Medulla oblongata (tissue), 1 donor: ENCODE measurements at regions not wholly inside any gene's neighbourhood (a gene's known extent, or its start where the extent isn't known, plus 50 kb on each side); places are given as distances from the start of the nearest gene placed in this dataset.

Source experiments
- DNase-seq: peaks from one replicate; pipeline ENCODE4 v3.0.0-alpha.2; 2015; ENCODE audit errors: extremely low spot score

DNA sequence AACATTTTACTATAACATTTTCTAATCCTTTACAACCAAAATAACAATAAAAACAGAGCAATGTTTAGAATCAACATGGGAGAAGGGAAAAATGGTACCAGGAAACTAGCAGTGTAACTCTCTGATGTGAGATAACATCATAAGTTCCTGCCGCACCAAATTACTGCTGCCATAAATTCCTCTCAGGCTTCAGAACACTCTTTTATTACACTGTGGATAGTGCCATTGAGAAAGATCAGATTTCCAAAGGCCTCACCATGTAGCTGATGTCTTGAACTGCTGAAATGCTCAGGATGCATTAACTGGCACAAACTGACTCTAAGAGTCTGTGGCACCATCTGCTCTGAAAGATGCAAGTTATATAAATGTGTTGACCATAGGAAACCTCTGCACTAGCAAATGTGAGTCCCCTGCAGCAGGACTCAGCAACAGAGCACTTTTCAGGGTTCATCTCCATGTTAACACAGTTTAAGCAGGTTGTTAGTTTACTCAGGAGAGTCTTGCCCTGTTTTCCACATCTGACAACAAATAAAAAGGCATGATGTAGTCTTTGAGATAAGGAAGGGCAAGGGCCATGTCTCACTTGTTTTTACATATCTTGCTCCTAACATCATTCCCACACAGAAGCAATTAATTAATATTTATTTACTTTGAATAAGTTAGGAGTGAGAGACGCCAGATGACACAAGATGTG lies 218.1 kb downstream of the CETN3 start:
- no peak for DNase-seq

DNA sequence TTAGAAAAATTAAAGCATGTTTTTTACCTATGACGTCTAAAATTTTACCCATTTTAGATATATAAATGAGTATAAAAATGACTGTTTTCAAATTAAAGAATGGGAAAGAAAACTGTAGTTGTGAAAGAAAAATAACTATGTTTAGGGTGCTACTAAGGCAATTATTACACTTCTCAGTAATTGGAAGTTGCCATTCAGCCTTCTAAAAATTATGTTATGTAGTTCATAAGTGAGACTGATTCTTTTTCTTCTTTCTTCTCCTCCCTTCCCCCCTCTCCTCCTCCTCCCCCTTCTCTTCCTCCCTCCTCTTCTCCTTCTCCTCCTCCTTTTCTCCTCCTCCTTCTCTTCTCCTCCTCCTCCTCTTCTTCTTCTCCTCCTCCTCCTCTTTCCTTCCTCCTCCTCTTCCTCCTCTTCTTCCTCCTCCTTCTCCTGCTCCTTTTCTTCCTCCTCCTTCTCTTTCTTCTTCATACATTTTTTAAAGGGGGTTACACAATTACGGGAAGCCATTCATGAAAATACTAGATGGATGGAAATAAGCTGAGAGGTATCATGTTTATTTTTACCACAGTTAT lies 223.6 kb downstream of the CETN3 start:
- DNase-seq, result no peak

DNA sequence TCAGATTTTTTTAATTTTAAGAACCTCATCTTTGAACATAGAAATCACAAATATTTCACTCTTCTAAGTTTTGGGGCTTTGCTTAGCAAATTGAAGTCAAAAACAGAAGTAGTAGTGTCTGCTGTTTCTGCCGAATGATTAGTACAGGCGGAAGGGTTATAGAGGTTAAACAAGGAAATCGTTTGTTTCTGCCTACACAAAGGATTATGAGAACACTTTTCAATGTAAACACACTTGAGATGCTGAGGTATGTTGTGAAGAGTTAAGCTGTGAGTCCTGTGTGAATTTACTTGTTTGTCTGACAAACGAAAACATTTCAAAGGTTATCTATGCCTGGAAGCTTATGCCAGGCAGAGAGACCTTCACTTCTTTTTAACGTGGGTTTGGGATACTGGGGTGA lies 224.8 kb downstream of the CETN3 start:
- peak; percentile 27 for DNase-seq

DNA sequence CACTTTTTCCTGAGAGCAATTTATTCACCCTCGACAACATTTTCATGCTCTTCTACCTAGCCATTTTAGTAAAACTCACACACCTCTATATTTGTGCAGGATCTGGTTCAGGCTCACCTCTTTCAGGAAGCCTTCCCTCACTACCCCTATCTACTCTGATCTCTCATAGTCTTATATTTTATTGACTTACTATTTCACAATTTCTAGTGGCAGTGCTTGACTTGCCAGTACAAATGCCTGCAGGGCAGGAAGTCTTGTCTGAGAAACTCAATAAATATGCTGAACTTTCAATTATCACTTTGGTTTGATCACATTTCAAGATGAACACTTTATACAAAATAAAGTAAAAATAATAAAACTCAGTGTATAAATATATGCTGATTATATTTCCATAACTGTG lies 226.8 kb downstream of the CETN3 start:
- no peak for DNase-seq

DNA sequence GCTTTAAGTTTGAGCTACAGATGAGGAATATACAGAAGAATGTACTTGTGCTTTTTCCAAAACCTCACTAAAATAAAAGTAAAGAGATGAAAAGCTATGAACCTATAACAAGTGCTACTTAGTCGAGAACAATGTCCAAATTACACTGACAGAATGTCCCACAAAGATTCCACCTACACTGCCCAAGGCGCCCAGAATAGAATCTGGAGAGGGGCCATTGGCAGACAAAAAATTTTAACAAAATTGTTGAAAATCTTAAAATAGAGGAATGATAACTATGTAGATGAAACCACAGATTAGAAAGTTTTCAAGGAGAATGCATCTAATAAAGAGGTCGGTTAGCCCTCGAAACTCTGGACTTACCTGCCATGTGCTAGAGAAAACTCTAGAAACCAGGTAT lies 235.3 kb downstream of the CETN3 start:
- no peak for DNase-seq

DNA sequence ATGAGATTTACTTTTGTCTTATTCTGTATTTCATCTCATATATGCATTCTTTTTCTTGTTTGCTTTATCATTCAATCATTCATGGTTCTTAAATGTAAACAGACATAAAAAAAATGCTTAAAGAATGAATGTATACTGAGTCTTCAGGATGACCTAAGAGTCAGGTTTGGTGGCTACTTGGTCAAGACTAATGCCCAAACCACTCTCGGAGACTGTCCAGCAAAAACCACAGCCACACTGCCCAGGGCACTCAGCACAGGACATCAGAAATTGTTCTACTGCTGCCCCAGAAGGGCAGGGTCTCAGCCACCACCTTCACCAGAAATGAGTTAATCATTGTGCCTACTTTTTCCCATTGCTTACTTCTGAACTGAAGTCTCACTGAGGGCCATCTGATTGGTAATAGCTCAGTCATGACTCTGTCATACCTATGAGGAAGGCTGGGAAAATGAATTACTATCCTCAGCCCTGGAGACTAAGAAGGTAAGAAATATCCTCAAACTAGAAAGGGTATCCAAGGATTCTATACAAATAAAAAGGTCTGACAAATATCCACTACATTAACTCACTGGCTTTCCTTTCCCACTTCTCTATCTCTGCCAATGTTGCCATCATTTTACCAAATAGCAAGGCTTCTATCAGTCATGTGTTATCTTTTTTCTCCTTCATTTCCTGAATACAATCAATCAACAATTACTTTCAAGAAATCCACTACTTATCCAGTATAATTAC lies 236.1 kb downstream of the CETN3 start:
- DNase-seq, result no peak

DNA sequence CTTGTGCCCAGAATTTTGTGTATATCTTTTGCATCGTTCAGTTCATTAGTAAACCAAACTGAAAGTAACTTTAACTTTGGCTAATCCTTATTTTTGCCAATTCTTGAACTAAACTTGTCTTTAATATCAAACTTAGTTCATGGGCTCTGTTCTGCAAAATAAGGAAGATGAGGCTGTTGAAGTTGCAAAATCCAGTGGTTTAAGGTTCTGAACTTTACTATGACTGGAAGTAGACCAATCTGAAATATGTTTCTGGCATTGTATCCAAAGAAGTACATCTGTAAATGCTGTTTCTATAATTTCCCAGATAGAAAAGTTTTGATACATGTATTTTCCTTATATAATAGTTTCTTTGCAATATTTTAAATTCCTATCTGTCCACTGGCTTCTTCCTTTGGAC lies 238.1 kb downstream of the CETN3 start:
- DNase-seq, result no peak

DNA sequence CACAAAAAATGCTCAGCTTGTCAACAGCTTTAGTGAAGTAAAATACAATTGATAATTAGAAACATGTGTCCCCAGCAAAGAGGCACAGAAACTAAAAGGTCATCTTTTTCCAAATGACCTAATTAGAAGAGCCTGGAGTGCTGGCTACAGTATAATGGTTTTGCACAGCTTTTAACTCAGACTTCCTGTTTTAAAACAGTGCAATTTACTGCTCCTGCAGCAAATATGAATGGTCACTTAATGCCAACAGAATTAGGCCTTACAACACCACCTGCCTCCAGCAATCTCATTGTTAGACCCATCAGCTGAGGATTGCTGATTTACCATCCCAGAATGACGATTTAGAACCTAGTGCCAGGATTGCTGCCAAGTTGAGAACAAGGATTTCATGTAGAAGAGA lies 239.3 kb downstream of the CETN3 start:
- no peak for DNase-seq

DNA sequence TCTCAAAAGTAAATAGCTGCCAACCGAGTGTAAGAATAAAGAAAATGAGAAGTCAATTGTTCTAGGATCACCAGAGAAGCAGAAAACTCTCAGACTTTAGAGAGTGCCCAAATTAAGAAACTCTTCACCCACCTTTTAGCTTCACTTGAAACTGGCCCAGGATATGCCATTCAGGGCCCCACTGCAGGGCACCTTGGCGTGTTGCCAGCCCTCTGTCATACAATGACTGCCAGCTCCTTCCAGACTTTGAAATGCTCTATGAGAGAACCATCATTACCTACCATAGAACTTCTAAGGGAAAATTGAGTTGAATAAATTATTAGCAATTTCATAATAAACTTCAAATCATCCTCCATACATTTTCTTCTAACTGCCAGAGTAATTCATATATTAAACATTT lies 240.5 kb downstream of the CETN3 start:
- DNase-seq, result no peak

DNA sequence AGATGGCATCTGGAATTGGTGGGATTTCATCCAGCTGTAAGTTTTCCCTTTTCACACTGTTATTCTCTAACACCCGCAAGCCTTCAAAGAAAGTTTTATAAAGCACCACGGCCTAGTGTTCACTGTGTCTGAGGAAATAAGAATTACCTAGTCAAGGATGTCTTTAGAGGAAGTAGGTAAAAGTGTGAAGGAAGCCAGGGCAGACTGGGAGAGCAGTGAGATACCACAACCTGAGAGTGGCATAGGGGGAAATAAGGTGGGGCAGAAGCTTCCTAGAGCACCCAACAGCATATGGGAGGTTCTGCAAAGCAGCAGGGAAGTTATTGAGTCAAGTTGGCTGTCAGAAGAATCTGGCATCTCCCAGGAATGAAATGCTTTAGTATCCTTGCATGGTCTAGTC lies 241.2 kb downstream of the CETN3 start:
- no peak for DNase-seq

DNA sequence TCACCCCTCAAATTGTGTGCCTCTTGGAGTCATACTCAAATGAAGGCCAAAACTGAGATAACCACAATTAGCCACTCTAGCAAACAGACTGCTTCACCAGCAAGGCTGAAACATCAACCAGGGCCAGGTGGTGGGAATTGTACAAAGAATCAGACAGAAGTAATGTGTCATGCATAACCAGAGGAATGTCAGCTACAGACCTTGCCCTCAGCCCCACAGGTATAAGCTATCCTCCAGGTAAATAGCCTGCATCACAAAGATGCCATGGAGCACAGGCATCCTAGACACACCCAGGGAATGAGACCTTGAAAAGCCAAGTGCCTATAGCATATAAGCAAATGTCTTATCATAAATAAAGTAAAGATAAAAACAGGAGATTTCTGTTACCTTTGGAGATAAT lies 242.7 kb downstream of the CETN3 start:
- no peak for DNase-seq

DNA sequence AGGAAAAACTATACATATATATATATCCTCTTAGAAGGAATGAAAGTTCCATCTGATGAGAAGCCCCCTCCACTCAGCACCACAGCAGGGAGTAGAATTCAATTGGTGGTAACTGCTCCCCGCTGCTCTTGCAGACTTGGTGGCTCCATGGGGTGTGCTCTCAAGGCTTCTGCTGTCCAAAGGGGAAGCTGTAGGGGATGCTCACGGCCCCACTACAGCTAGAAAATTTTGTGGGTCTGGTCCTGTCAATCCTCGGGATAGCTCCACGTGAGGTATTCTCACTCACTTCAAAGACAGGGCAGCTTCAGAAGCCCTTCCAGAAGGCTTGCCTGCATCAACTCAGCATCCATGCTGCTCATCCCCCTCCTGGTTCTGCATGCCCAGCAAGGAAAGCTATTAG lies 247.2 kb downstream of the CETN3 start:
- no peak for DNase-seq

DNA sequence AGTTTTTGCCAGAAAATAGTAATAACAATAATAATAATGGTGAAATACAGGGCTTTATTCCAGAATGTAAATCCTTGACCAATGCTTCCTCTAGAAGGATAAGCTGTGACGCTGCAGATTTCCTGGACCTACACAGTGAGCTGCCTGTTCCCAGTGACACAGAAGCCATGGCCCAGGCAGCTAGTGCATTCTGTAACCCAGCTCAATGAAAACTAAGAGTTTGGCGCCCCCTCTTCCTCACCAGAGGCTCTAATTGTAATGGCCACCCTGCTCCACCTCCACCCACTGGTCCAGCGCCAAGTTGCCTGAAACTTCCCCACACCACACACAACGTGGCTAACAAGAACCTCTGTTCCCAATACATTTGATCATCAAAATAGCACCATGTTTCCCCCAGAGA lies 248.1 kb downstream of the CETN3 start:
- DNase-seq, result peak; percentile 22

DNA sequence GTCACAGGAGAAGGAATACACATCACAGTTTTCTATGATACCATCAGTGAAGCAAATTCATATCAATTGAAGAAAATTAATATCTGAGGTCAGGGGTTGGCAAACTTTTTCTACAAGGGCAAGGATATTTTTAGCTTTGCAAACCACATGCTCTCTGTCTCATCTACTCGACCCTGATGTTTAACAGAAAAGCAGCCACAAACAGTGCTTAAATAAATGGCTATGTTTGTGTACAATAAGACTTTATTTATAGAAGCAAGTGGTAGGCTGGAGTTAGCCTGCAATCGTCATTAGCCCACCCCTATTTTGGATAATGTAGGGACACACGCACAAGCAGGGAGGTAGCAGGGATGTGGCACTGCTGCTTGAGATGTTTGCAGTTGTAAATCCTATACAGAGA lies 251.4 kb downstream of the CETN3 start:
- DNase-seq, result no peak

DNA sequence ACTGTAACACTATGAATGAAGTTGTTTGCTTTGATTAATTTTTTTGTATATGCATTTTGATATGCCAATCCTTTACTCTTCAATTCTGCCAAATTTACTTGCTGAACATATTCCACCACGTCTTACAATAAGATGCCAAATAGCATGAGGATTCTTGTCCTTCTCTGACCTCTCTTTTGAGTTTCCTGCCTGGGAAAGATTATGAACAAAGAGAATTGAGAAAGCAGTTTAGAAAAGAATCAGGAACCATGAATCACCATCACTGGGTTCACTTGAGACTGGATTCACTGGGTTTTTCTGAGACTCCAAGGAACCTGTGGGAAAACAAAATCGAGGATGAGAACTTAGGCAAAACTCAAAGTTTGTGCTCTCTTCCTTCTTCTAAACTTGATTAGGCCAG lies 256.5 kb downstream of the CETN3 start:
- DNase-seq, result no peak

DNA sequence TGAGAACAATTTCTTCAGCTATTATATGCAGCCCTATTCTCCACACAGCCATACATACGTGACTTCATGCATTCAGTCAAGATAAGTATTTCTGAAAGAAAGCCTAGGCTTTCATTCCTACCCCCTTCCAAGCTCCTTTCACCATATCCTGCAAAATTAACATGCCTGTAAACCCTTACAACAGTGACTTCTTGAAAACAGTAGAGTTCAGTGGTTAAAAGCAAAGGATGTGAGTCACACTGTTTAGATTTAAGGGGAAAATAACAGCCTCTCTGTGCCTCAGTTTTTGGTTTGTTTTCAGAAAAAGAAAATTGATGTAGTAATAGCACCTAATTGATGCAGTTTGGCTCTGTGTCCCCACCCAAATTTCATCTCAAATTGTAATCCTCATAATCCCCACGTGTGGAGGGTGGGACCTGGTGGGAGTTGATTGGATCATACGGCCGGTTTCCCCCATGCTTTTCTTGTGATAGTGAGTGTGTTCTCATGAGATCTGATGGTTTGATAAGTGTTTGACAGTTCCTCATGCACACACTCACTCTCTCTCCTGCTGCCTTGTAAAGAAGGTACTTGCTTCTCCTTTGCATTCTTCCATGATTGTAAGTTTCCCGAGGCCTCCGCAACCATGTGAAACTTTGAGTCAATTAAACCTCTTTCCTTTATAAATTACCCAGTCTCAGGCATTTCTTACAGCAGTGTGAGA lies 264.8 kb downstream of the CETN3 start:
- no peak for DNase-seq

DNA sequence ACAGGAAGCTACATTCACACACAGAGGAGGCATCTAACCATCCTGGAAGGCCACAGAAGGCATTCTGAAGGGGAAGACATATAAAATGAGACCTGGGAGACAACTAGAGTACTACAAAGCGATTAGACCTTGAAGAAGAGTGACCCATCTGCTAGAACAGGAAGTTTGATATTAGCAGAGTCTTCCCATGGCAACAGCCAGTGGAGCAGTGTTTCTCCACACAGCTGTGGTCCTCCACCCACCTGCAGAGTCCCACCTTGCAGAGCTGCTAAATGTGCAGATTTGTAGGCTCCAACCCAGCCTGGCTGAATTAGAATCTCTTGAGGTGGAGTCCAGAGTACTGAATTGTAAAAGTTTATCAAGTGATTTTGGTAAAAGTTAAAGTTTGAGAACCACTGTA lies 267.0 kb downstream of the CETN3 start:
- DNase-seq, result no peak

DNA sequence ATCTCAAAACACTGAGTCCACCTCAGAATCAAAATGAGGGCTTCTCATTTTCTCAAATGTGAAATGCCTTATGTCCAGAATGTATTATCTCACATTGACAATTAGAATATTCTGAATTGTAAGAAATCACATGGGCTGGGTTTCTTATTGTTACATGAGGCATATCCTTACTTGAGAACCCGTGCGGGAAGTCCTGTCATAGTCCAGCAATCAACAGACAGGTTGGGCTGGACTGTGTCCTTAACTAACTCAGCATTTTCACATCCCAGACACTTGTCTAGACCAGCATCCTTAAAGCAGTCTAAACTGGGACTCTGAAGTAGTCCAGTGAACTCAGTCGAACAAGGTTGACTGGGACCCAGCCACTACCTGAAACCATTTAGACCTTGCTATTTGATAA lies 267.6 kb downstream of the CETN3 start:
- DNase-seq, result no peak

DNA sequence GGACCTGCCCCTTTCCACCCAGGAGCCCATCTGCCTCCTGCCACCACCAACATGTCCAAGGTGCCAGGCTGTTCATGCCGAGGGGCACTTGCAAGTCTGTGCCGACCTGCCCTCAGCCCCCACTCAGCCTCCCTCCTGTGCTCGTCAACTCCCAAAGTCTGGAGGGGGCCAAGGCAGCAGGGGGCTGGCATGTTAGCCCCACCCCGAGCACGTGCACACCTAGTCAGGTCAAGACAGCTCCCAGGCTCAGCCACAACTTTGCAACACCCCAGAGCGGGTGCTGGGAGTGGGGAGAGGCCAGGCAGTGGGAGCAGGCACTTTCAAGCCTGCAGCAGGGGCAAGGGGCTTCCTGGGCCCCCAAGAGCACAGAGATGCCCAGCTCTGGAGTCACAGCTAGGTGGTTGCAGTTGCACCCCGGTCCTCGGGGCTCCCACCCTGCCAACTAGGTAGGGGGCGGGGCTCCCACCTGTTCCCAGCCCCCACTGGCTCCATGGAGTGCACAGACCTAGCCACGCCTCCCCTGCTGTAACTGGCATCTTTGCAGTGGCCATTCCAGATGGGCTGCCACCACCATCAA lies 272.5 kb downstream of the CETN3 start:
- no peak for DNase-seq

DNA sequence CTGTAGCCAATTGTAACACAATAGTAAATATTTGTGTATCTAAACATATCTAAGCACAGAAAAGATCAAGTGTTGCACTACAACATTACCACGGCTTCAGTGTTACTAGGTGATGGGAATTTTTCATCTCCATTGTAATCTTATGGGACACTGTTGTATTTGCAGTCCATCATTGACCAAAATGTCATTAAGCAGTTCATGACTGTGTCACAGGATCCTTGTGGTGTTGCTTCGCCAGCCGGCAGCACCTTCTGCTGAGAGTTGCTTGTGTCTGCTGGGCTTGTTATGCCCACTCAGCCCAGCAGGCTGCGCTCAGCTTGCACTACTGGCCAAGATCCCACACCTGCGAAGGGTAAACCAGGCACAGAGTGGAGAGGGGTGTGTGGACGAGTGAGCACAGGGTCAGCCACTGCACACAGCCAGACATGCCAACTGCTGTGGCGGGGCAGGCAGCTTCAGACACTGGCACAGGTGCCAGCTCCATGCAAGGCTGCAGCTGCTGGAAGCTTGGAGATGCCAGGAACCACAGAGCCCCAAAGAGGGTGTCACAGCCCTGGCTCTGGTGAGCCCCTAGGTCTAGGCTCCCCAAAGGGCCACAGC lies 273.7 kb downstream of the CETN3 start:
- DNase-seq, result no peak

DNA sequence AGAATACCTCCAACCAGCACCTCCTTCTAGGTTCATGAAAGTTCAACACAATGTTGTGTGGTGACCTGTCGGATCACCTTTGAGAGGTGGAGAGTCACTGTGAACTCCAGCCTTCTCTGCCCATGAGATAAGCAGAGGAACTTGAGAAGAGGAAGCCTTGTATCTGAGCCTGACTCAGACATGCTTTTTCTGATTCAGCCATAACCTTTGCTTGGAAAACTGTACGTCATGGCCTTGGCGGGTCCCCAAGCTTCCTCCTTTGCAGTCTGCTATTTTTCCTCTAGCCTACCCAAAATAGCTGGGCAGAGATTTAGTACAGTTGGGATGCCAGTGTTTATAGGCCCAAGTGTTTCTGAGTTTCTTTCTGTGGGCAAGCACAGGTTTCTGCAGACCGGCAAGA lies 274.7 kb downstream of the CETN3 start:
- peak; percentile 81 for DNase-seq

DNA sequence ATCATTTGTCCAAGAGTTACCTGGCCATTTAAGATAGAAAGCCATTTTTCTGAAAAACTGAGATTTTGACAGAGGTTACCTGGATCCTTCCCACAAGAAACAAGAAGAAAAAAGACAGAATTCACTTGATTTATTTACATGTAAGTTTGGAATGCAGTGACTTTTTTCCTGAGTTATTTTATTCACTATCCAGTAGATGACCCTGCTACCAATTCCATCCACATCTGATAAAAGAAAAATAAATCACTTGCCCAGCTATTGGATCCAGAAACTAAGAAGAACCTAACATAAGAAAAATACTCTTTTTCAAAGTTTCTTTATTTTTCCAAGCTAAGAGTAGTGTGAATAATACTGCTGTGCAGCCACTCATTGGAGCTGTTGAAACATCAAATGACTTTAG lies 275.2 kb downstream of the CETN3 start:
- no peak for DNase-seq
